ENCODE measurements at regions not wholly inside any gene's neighbourhood (a gene's known extent, or its start where the extent isn't known, plus 50 kb on each side); places are given as distances from the start of the nearest gene placed in this dataset.

GRCh38 chr4:176856421-176856820 lies 63.7 kb upstream of the VEGFC start:
- Mint-ChIP-seq H3K9me3 (ENCODE audit: low read depth) (peaks cover 22% of the 10 kb centered on the region), H3K27me3 (ENCODE audit: low read depth) (no peaks in the 10 kb centered on the region), H3K4me3 (ENCODE audit: unreplicated experiment) (no peak overlapping the region), H3K36me3 (ENCODE audit: low read depth) (no peaks in the 10 kb centered on the region), H3K4me1 (ENCODE audit: low read depth) (no peaks in the 10 kb centered on the region), H3K27ac (ENCODE audit: unreplicated experiment) (no peak overlapping the region)
- no peak for DNase-seq (ENCODE audit: low spot score)
- TF ChIP-seq CTCF (IDR thresholded peaks at IDR 0.05) = no peak

GRCh38 chr4:176858839-176859238 lies 66.1 kb upstream of the VEGFC start:
- Mint-ChIP-seq H3K4me3 (ENCODE audit: unreplicated experiment) (no peak overlapping the region), H3K9me3 (ENCODE audit: low read depth) (peaks cover 27% of the 10 kb centered on the region), H3K27ac (ENCODE audit: unreplicated experiment) (no peak overlapping the region), H3K27me3 (ENCODE audit: low read depth) (no peaks in the 10 kb centered on the region), H3K4me1 (ENCODE audit: low read depth) (no peaks in the 10 kb centered on the region), H3K36me3 (ENCODE audit: low read depth) (peaks cover 2% of the 10 kb centered on the region)
- DNase-seq (ENCODE audit: low spot score) = no peak
- no peak for TF ChIP-seq CTCF (IDR thresholded peaks at IDR 0.05)

- Mint-ChIP-seq H3K27me3 (ENCODE audit: low read depth) (no peaks in the 10 kb centered on the region), H3K4me1 (ENCODE audit: low read depth) (peaks cover 5% of the 10 kb centered on the region), H3K27ac (ENCODE audit: unreplicated experiment) (no peak overlapping the region), H3K9me3 (ENCODE audit: low read depth) (peaks cover 24% of the 10 kb centered on the region), H3K4me3 (ENCODE audit: unreplicated experiment) (no peak overlapping the region), H3K36me3 (ENCODE audit: low read depth) (peaks cover 2% of the 10 kb centered on the region)
- no peak for DNase-seq (ENCODE audit: low spot score)
- TF ChIP-seq CTCF (IDR thresholded peaks at IDR 0.05) = no peak
These were observed 71.5 kb upstream of the VEGFC start for GRCh38 chr4:176864238-176864637.

GRCh38 chr4:176868676-176869075 lies 76.0 kb upstream of the VEGFC start:
- no peak overlapping the region for H3K4me3 Mint-ChIP-seq (ENCODE audit: unreplicated experiment)
- TF ChIP-seq CTCF (IDR thresholded peaks at IDR 0.05) = no peak
- H3K27me3 Mint-ChIP-seq (ENCODE audit: low read depth) = no peaks in the 10 kb centered on the region
- no peak for DNase-seq (ENCODE audit: low spot score)
- H3K4me1 Mint-ChIP-seq (ENCODE audit: low read depth) = peaks cover 5% of the 10 kb centered on the region
- no peak overlapping the region for H3K27ac Mint-ChIP-seq (ENCODE audit: unreplicated experiment)
- H3K9me3 Mint-ChIP-seq (ENCODE audit: low read depth) = peaks cover 11% of the 10 kb centered on the region
- H3K36me3 Mint-ChIP-seq (ENCODE audit: low read depth) = no peaks in the 10 kb centered on the region

GRCh38 chr4:176872461-176872860 lies 79.7 kb upstream of the VEGFC start:
- H3K36me3 Mint-ChIP-seq (ENCODE audit: low read depth) = no peaks in the 10 kb centered on the region
- no peak for TF ChIP-seq CTCF (IDR thresholded peaks at IDR 0.05)
- no peak overlapping the region for H3K27ac Mint-ChIP-seq (ENCODE audit: unreplicated experiment)
- no peaks in the 10 kb centered on the region for H3K27me3 Mint-ChIP-seq (ENCODE audit: low read depth)
- DNase-seq (ENCODE audit: low spot score) = no peak
- H3K9me3 Mint-ChIP-seq (ENCODE audit: low read depth) = peaks cover 11% of the 10 kb centered on the region
- peaks cover 3% of the 10 kb centered on the region for H3K4me1 Mint-ChIP-seq (ENCODE audit: low read depth)
- no peak overlapping the region for H3K4me3 Mint-ChIP-seq (ENCODE audit: unreplicated experiment)
